ENCODE measurements at regions not wholly inside any gene's neighbourhood (a gene's known extent, or its start where the extent isn't known, plus 50 kb on each side); places are given as distances from the start of the nearest gene placed in this dataset.

DNA sequence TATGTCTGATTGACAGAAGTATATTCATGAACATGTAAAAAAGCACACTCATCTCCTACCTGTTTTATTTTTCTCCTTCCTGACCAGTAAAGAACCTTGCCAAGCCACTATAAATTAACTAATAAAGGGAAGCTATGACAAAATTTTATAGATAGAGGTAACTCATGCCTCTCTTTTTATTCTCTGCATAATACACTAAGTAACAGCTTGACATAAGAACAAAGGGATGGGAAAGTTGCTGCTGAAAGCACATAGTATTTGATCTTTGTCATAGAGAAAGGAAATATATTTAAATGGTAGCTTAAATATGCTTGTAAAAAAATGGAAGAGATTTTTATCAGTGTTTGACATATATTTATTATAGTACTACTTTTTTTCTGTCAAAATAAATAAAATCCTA, 1065.7 kb upstream of the CDH9 start:
- no peak for TF ChIP-seq POLR2A (IDR thresholded peaks at IDR 0.05)
- TF ChIP-seq, protein P1, sequence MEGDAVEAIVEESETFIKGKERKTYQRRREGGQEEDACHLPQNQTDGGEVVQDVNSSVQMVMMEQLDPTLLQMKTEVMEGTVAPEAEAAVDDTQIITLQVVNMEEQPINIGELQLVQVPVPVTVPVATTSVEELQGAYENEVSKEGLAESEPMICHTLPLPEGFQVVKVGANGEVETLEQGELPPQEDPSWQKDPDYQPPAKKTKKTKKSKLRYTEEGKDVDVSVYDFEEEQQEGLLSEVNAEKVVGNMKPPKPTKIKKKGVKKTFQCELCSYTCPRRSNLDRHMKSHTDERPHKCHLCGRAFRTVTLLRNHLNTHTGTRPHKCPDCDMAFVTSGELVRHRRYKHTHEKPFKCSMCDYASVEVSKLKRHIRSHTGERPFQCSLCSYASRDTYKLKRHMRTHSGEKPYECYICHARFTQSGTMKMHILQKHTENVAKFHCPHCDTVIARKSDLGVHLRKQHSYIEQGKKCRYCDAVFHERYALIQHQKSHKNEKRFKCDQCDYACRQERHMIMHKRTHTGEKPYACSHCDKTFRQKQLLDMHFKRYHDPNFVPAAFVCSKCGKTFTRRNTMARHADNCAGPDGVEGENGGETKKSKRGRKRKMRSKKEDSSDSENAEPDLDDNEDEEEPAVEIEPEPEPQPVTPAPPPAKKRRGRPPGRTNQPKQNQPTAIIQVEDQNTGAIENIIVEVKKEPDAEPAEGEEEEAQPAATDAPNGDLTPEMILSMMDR (IDR thresholded peaks at IDR 0.05) = no peak
- no peak for TF ChIP-seq POLR2AphosphoS5 (IDR thresholded peaks at IDR 0.05)

Data from prostate gland (tissue), 2 donors.